ENCODE measurements at regions not wholly inside any gene's neighbourhood (a gene's known extent, or its start where the extent isn't known, plus 50 kb on each side); places are given as distances from the start of the nearest gene placed in this dataset.

DNA sequence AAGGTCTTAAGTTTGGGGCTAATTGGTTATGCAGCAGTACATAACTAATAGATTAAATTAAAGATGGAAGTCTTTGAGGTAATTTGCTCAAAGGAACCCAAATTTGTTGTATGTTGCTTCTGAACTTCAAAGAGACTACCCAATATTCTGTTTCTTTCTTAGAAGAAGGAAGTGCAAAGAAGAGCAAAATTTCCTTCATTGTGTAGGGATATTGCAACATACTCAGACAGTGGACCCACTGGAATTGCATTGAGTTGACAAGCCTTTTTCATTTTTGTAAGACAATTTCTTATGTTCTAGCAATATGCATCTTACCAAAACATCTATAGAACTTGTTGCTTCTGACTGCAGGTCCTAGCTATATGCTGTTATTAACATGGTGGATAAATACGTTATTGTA, 527.8 kb downstream of the SH2D4B start:
- intact Hi-C loops (cut with DNase I; ENCODE audit: low total_unique reads), result no loop called here
- no peak for DNase-seq (ENCODE audit: low spot score in 2 of 2)
- 69 to 83% methylated on average over 1 of the region's 1 CpG for WGBS, 2 donors
- TF ChIP-seq POLR2A (IDR thresholded peaks at IDR 0.05), result no peak
- TF ChIP-seq, protein P1, sequence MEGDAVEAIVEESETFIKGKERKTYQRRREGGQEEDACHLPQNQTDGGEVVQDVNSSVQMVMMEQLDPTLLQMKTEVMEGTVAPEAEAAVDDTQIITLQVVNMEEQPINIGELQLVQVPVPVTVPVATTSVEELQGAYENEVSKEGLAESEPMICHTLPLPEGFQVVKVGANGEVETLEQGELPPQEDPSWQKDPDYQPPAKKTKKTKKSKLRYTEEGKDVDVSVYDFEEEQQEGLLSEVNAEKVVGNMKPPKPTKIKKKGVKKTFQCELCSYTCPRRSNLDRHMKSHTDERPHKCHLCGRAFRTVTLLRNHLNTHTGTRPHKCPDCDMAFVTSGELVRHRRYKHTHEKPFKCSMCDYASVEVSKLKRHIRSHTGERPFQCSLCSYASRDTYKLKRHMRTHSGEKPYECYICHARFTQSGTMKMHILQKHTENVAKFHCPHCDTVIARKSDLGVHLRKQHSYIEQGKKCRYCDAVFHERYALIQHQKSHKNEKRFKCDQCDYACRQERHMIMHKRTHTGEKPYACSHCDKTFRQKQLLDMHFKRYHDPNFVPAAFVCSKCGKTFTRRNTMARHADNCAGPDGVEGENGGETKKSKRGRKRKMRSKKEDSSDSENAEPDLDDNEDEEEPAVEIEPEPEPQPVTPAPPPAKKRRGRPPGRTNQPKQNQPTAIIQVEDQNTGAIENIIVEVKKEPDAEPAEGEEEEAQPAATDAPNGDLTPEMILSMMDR (IDR thresholded peaks at IDR 0.05), result no peak
- no peak overlapping the region for H3K4me3 ChIP-seq (ENCODE audit: low read depth, poor library complexity, severe bottlenecking)

- H3K4me3 ChIP-seq (ENCODE audit: low read depth, poor library complexity, severe bottlenecking), result no peak overlapping the region
- intact Hi-C loops (cut with DNase I; ENCODE audit: low total_unique reads), result no loop called here
- 25 to 27% methylated on average over 3 of the region's 3 CpGs for WGBS, 2 donors
- TF ChIP-seq POLR2A (IDR thresholded peaks at IDR 0.05), result no peak
- TF ChIP-seq, protein P1 (IDR thresholded peaks at IDR 0.05), result no peak
- no peak for DNase-seq (ENCODE audit: low spot score in 2 of 2)
Observed at GRCh38 chr10:81068460-81068859, 530.8 kb downstream of the SH2D4B start.

DNA sequence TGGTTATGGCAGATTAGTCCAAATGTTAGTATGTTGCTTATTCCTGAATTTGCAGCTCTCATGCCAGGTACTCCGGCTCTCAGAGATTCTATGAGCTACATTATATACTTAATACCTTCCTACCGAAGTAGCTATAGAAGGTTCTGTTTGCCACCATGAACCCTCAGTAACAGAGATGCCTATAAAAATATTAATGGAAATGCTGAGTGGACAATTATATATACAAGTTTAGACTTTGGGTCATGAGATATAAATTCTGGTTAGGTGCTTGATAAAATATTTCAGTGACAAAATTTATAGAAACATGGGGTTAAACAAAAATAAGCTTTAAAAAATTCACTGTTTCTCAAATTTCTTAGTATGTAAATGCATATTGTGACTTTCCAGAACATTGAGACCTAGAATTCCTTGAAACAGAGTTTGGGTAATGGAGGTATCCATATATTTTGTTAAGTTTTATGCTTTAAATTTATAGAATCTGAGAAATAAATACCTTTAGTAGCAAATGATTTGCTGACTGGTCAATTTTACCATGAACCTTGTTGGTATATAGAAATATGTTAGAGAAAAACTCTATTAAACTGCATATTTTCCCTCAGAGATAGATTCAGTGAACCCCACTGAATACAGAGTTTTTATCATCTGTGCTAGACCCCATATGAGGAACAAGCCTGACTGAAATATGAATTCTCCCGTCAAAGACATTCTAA, 533.5 kb downstream of the SH2D4B start:
- no peak for TF ChIP-seq POLR2A (IDR thresholded peaks at IDR 0.05)
- TF ChIP-seq, protein P1 (IDR thresholded peaks at IDR 0.05), result no peak
- whole genome bisulfite sequencing, 2 donors, result 76 to 89% methylated on average over 3 of the region's 3 CpGs
- DNase-seq (ENCODE audit: low spot score in 2 of 2), result no peak
- no peak overlapping the region for H3K4me3 ChIP-seq (ENCODE audit: low read depth, poor library complexity, severe bottlenecking)
- intact Hi-C loops (cut with DNase I; ENCODE audit: low total_unique reads), result no loop called here

GRCh38 chr10:81073155-81073554, 535.5 kb downstream of the SH2D4B start:
- DNase-seq (ENCODE audit: low spot score in 2 of 2), result no peak
- intact Hi-C loops (cut with DNase I; ENCODE audit: low total_unique reads), result no loop called here
- TF ChIP-seq POLR2A (IDR thresholded peaks at IDR 0.05), result no peak
- TF ChIP-seq, protein P1 (IDR thresholded peaks at IDR 0.05), result no peak
- 81 to 89% methylated on average over 2 of the region's 2 CpGs for WGBS, 2 donors
- H3K4me3 ChIP-seq (ENCODE audit: low read depth, poor library complexity, severe bottlenecking), result no peak overlapping the region

DNA sequence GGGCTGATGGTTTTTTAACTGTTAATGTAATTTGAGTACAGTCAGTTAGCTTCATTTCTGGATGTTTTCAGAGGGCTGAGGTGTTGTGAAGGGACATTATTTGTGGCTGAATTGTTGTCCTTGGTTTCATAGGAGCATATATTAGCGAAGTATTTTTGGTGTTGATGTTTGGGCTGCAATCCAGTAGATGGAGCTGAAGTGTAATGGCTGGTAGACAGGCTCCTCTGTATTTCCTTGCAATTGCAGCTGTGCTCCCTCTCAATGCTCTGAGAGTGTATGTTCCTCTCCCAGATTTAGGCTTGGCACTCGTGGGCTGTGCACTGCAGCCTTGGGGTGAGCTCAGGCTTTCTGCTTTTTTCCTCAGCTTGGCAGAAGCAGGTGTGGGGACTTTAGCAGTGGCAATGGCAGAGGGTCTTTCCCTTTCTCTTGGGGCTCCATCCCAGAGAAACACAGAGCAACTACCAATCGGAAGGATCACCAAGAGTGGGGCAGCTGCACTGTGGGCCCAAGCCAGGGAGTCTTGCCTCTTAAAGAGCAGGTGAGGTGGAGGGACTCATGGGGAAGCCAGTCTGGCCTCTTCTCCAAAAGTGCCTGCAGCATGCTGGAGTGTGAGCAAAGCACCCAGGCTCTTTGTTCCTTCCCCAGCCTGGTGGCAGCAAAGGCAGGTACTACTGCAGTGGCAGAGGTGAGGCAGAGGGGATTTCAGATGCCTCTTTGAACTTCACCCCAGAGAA, 544.4 kb downstream of the SH2D4B start:
- 72 to 75% methylated on average over 3 of the region's 3 CpGs for WGBS, 2 donors
- DNase-seq (ENCODE audit: low spot score in 2 of 2), result no peak
- intact Hi-C loops (cut with DNase I; ENCODE audit: low total_unique reads), result no loop called here
- H3K4me3 ChIP-seq (ENCODE audit: low read depth, poor library complexity, severe bottlenecking), result no peak overlapping the region
- no peak for TF ChIP-seq POLR2A (IDR thresholded peaks at IDR 0.05)
- TF ChIP-seq, protein P1 (IDR thresholded peaks at IDR 0.05), result no peak

Data from lower leg skin (tissue), 4 donors.